Panc1 (cell line): ENCODE measurements at regions not wholly inside any gene's neighbourhood (a gene's known extent, or its start where the extent isn't known, plus 50 kb on each side); places are given as distances from the start of the nearest gene placed in this dataset.

ENCODE experiments used
- ATAC-seq: fragments of 200-7000 bp; cut with Tn5 transposase; 2 replicates; pipeline ENCODE4 v1.9.1; 2020; ENCODE audit warnings: mild to moderate bottlenecking, moderate library complexity
- BruUV-seq: library from RNA; stranded (reverse); fragments of 400-500 nt; replicated peaks from 2 replicates; lab custom pipeline; 2021; lab: Mats Ljungman, UMichigan
- CTCF ChIA-PET: fragments of 300-600 bp; sonication (Branson Sonifier 250); formaldehyde crosslinking; loops from one replicate; lab custom pipeline; 2022; ENCODE audit warnings: antibody characterized with exemption; lab: Charles Lee
- POLR2A ChIA-PET: fragments of 300-600 bp; sonication (Branson Sonifier 250); formaldehyde crosslinking; loops from one replicate; lab custom pipeline; 2022; ENCODE audit warnings: antibody characterized with exemption; lab: Charles Lee
- DNase-seq: peaks from one replicate; pipeline ENCODE4 v3.0.0-alpha.2; 2010; ENCODE audit warnings: low read depth, low spot score
- H3K27ac ChIP-seq: 2 replicates; pipeline ENCODE4 v1.5.1; 2011; ENCODE audit warnings: mild to moderate bottlenecking, low read length, inconsistent platforms
- H3K27me3 ChIP-seq: fragments of 200-500 bp; sonication (Bioruptor generic); 2 replicates; pipeline ENCODE4 v1.6.0; 2014; ENCODE audit warnings: low read length, inconsistent platforms; ENCODE audit not compliant: control insufficient read depth, insufficient read depth
- H3K36me3 ChIP-seq: fragments of 200-500 bp; sonication (Bioruptor generic); 2 replicates; pipeline ENCODE4 v1.5.1; 2014; ENCODE audit warnings: inconsistent platforms, mild to moderate bottlenecking, low read length, moderate library complexity; ENCODE audit not compliant: control insufficient read depth, insufficient read depth
- H3K4me1 ChIP-seq: 2 replicates; pipeline ENCODE4 v1.5.1; 2011; ENCODE audit warnings: inconsistent platforms, mild to moderate bottlenecking, low read length, moderate library complexity; ENCODE audit not compliant: control insufficient read depth, insufficient read depth
- H3K4me3 ChIP-seq, 2 experiments: 2 replicates each; pipeline ENCODE4 v1.5.1; 2011 to 2012; ENCODE audit warnings: low read depth in 2 of 2, low read length in 2 of 2, mild to moderate bottlenecking in 2 of 2, inconsistent platforms in 1 of 2, moderate library complexity in 1 of 2
- H3K9me3 ChIP-seq: fragments of 200-500 bp; sonication (Bioruptor generic); 2 replicates; pipeline ENCODE4 v1.5.1; 2014; ENCODE audit warnings: low read depth, mild to moderate bottlenecking, inconsistent platforms, low read length, moderate library complexity; ENCODE audit not compliant: control insufficient read depth, insufficient read depth
- CTCF ChIP-seq: fragments of 450-650 bp; IDR thresholded peaks from 2 replicates; pipeline ENCODE4 v1.5.1; 2017; ENCODE audit warnings: mild to moderate bottlenecking
- POLR2AphosphoS5 ChIP-seq: IDR thresholded peaks from 2 replicates; pipeline ENCODE4 v1.6.1; 2012; ENCODE audit warnings: mild to moderate bottlenecking, low read depth, low read length, moderate library complexity
- REST ChIP-seq, 2 experiments: IDR thresholded peaks; 2 replicates each; pipeline ENCODE4 v1.6.1; 2011 to 2012; ENCODE audit warnings: low read depth in 2 of 2, control low read depth in 1 of 2, low read length in 1 of 2, mild to moderate bottlenecking in 1 of 2, moderate library complexity in 1 of 2; ENCODE audit not compliant: insufficient read depth in 1 of 2
- SIN3A ChIP-seq: IDR thresholded peaks from 2 replicates; pipeline ENCODE4 v1.6.1; 2012; ENCODE audit warnings: low read depth, mild to moderate bottlenecking, low read length, moderate library complexity, borderline replicate concordance; ENCODE audit not compliant: insufficient read depth
- TCF7L2 ChIP-seq: IDR thresholded peaks from 2 replicates; pipeline ENCODE4 v1.6.1; 2011; ENCODE audit warnings: mild to moderate bottlenecking, low read depth, low read length, inconsistent platforms
- in situ Hi-C: cut with HindIII; loops from 2 replicates; pipeline ENCODE4 v1.10.0; 2016; ENCODE audit warnings: low sequenced_read_pairs, low pct_unique_long_range_greater_than_20kb
- intact Hi-C: fragments of 100-400 bp; cut with micrococcal nuclease; formaldehyde crosslinking; loops from one replicate; pipeline ENCODE4 v1.10.0; 2022; ENCODE audit not compliant: unreplicated experiment

GRCh38 chr9:106291786-106292185 is 571.2 kb upstream of the ZNF462 start:
- no peak for DNase-seq

GRCh38 chr9:106296426-106296825 is 566.5 kb upstream of the ZNF462 start:
- in situ Hi-C loops, result no loop called here
- BruUV-seq, result no TSS peak
- Histone ChIP-seq H3K4me3 (no peak overlapping the region), H3K27me3 (no peaks in the 10 kb centered on the region), H3K36me3 (no peaks in the 10 kb centered on the region), H3K9me3 (no peaks in the 10 kb centered on the region), H3K27ac (no peak overlapping the region), H3K4me1 (no peaks in the 10 kb centered on the region)
- DNase-seq, result no peak
- ATAC-seq, result no peak
- intact Hi-C loops, result no loop called here
- no peak for TF ChIP-seq TCF7L2
- TF ChIP-seq SIN3A, result no peak
- TF ChIP-seq POLR2AphosphoS5, result no peak
- no peak for TF ChIP-seq REST (IDR thresholded peaks at IDR 0.05; ENCODE audit: insufficient read depth in 1 of 2, low read depth in 2 of 2, low read length in 1 of 2)
- TF ChIP-seq CTCF, result no peak
- ChIA-PET POLR2A (no interaction called here), CTCF (no interaction called here)

More at GRCh38 chr9:106291786-106292185, 571.2 kb upstream of the ZNF462 start:
- in situ Hi-C loops (no loop called here), intact Hi-C loops (no loop called here)
- POLR2A ChIA-PET, result no interaction called here
- H3K4me1 ChIP-seq, result no peaks in the 10 kb centered on the region
- no peaks in the 10 kb centered on the region for H3K9me3 ChIP-seq
- no peak for ATAC-seq
- H3K36me3 ChIP-seq, result no peaks in the 10 kb centered on the region
- no peaks in the 10 kb centered on the region for H3K27me3 ChIP-seq
- no peak overlapping the region for H3K27ac ChIP-seq
- CTCF ChIA-PET, result no interaction called here
- H3K4me3 ChIP-seq, result no peak overlapping the region
- TF ChIP-seq TCF7L2 (no peak), SIN3A (no peak), CTCF (no peak), REST (IDR thresholded peaks at IDR 0.05; ENCODE audit: insufficient read depth in 1 of 2, low read depth in 2 of 2, low read length in 1 of 2) (no peak), POLR2AphosphoS5 (no peak)
- BruUV-seq, result no TSS peak
